Ascending aorta (tissue), 2 donors: ENCODE measurements at regions not wholly inside any gene's neighbourhood (a gene's known extent, or its start where the extent isn't known, plus 50 kb on each side); places are given as distances from the start of the nearest gene placed in this dataset.

Experiments
- DNase-seq, 2 donors: peaks; one replicate each; pipeline ENCODE4 v3.0.0-alpha.2; 2019; ENCODE audit warnings: low spot score in 2 of 2
- H3K27ac ChIP-seq, 2 donors: fragments of 200-600 bp; sonication (generic); one replicate each; pipeline ENCODE4 v1.5.1; 2016 to 2017; ENCODE audit warnings: mild to moderate bottlenecking in 1 of 2
- H3K27me3 ChIP-seq: fragments of 200-600 bp; sonication (generic); one replicate; pipeline ENCODE4 v1.5.1; 2017
- H3K36me3 ChIP-seq, 2 donors: fragments of 200-600 bp; sonication (generic); one replicate each; pipeline ENCODE4 v1.5.1; 2016
- H3K4me1 ChIP-seq, 2 donors: fragments of 200-600 bp; sonication (generic); one replicate each; pipeline ENCODE4 v1.5.1; 2016 to 2017; ENCODE audit warnings: mild to moderate bottlenecking in 1 of 2
- H3K4me3 ChIP-seq, 2 donors: fragments of 200-600 bp; sonication (generic); one replicate each; pipeline ENCODE4 v1.5.1; 2016 to 2017; ENCODE audit warnings: mild to moderate bottlenecking in 1 of 2
- H3K9me3 ChIP-seq, 2 donors: fragments of 200-600 bp; sonication (generic); one replicate each; pipeline ENCODE4 v1.5.1; 2016
- CTCF ChIP-seq, 3 experiments: fragments of 200-600 bp in 2 of 3; fragments of 450-650 bp in 1 of 3; sonication (generic) in 2 of 3; IDR thresholded peaks; one replicate each; pipeline ENCODE4 v1.5.1; 2016 to 2019; ENCODE audit warnings: antibody characterized with exemption in 3 of 3, mild to moderate bottlenecking in 1 of 3, moderate library complexity in 1 of 3
- intact Hi-C: fragments of 100-400 bp; cut with DNase I; formaldehyde crosslinking; loops from one replicate; pipeline ENCODE4 v1.15.1; 2023

- Histone ChIP-seq H3K27ac (no peak overlapping the region), H3K4me3 (no peak overlapping the region), H3K27me3 (no peaks in the 10 kb centered on the region), H3K9me3 (no peaks in the 10 kb centered on the region), H3K4me1 (no peaks in the 10 kb centered on the region), H3K36me3 (no peaks in the 10 kb centered on the region)
- DNase-seq = no peak
- intact Hi-C loops = no loop called here
- no peak for TF ChIP-seq CTCF (IDR thresholded peaks at IDR 0.05)
Observed at GRCh38 chr1:79133774-79134364, 127.3 kb upstream of the ADGRL4 start.

- Histone ChIP-seq H3K27me3 (no peaks in the 10 kb centered on the region), H3K9me3 (no peaks in the 10 kb centered on the region), H3K4me3 (no peak overlapping the region), H3K4me1 (no peaks in the 10 kb centered on the region), H3K36me3 (no peaks in the 10 kb centered on the region), H3K27ac (no peak overlapping the region)
- no peak for DNase-seq
- intact Hi-C loops = no loop called here
- no peak for TF ChIP-seq CTCF (IDR thresholded peaks at IDR 0.05)
Observed at GRCh38 chr1:79131626-79132025, 125.1 kb upstream of the ADGRL4 start.

GRCh38 chr1:79129914-79130313 lies 123.4 kb upstream of the ADGRL4 start:
- intact Hi-C loops = no loop called here
- no peaks in the 10 kb centered on the region for H3K36me3 ChIP-seq
- no peak overlapping the region for H3K4me3 ChIP-seq
- DNase-seq = no peak
- H3K27me3 ChIP-seq = no peaks in the 10 kb centered on the region
- H3K9me3 ChIP-seq = no peaks in the 10 kb centered on the region
- no peak for TF ChIP-seq CTCF (IDR thresholded peaks at IDR 0.05)
- H3K27ac ChIP-seq = no peak overlapping the region
- no peaks in the 10 kb centered on the region for H3K4me1 ChIP-seq

GRCh38 chr1:79128722-79129121 lies 122.2 kb upstream of the ADGRL4 start:
- Histone ChIP-seq H3K36me3 (no peaks in the 10 kb centered on the region), H3K4me1 (no peaks in the 10 kb centered on the region), H3K27ac (no peak overlapping the region), H3K27me3 (no peaks in the 10 kb centered on the region), H3K9me3 (no peaks in the 10 kb centered on the region), H3K4me3 (no peak overlapping the region)
- intact Hi-C loops = no loop called here
- TF ChIP-seq CTCF (IDR thresholded peaks at IDR 0.05) = no peak
- DNase-seq = no peak

- intact Hi-C loops = no loop called here
- TF ChIP-seq CTCF (IDR thresholded peaks at IDR 0.05) = no peak
- H3K4me3 ChIP-seq = no peak overlapping the region
- no peak overlapping the region for H3K27ac ChIP-seq
- no peaks in the 10 kb centered on the region for H3K9me3 ChIP-seq
- H3K27me3 ChIP-seq = no peaks in the 10 kb centered on the region
- no peaks in the 10 kb centered on the region for H3K36me3 ChIP-seq
- no peaks in the 10 kb centered on the region for H3K4me1 ChIP-seq
- DNase-seq = no peak
Observed at GRCh38 chr1:79124756-79125155, 118.2 kb upstream of the ADGRL4 start.

- no peak overlapping the region for H3K27ac ChIP-seq
- TF ChIP-seq CTCF (IDR thresholded peaks at IDR 0.05) = no peak
- H3K4me3 ChIP-seq = no peak overlapping the region
- DNase-seq = no peak
- no peaks in the 10 kb centered on the region for H3K36me3 ChIP-seq
- H3K27me3 ChIP-seq = no peaks in the 10 kb centered on the region
- intact Hi-C loops = no loop called here
- H3K4me1 ChIP-seq = no peaks in the 10 kb centered on the region
- no peaks in the 10 kb centered on the region for H3K9me3 ChIP-seq
Observed at GRCh38 chr1:79122521-79122920, 116.0 kb upstream of the ADGRL4 start.
